IMR-90 (cell line): ENCODE measurements at regions not wholly inside any gene's neighbourhood (a gene's known extent, or its start where the extent isn't known, plus 50 kb on each side); places are given as distances from the start of the nearest gene placed in this dataset.
A peak's percentile ranks its signal among the peaks of the same experiment; 100 is the strongest.

Experiments
- ATAC-seq: fragments of 200-7000 bp; cut with Tn5 transposase; 2 replicates; pipeline ENCODE4 v1.9.1; 2020; ENCODE audit warnings: low read depth, mild to moderate bottlenecking, moderate library complexity
- BruUV-seq: library from RNA; stranded (reverse); fragments of 400-500 nt; replicated peaks from 2 replicates; lab custom pipeline; 2021; lab: Mats Ljungman, UMichigan
- CTCF ChIA-PET: fragments of 300-600 bp; formaldehyde crosslinking; extraction: SDS; loops from one replicate; lab custom pipeline; 2021; ENCODE audit warnings: antibody characterized with exemption; lab: Yijun Ruan, JAX
- POLR2A ChIA-PET: fragments of 300-600 bp; sonication (Branson Sonifier 250); formaldehyde crosslinking; loops from one replicate; lab custom pipeline; 2022; ENCODE audit warnings: antibody characterized with exemption; ENCODE audit not compliant: unreplicated experiment; lab: Charles Lee
- DNase-seq: peaks from one replicate; pipeline ENCODE4 v3.0.0; 2013
- H2AFZ ChIP-seq: replicated peaks from 2 replicates; pipeline ENCODE3; 2013; ENCODE audit warnings: low read length, mild to moderate bottlenecking; ENCODE audit not compliant: poor library complexity
- H2AK5ac ChIP-seq: 2 replicates; pipeline ENCODE4 v1.6.1; 2013; ENCODE audit warnings: low read depth, low read length, inconsistent platforms
- H2AK9ac ChIP-seq: replicated peaks from 2 replicates; pipeline ENCODE3; 2013; ENCODE audit warnings: mild to moderate bottlenecking, low read depth, low read length, moderate library complexity; ENCODE audit not compliant: poor library complexity
- H2BK120ac ChIP-seq: 2 replicates; pipeline ENCODE4 v1.6.1; 2013; ENCODE audit warnings: low read depth, low read length, inconsistent platforms
- H2BK15ac ChIP-seq: 3 replicates; pipeline ENCODE4 v1.6.1; 2013; ENCODE audit warnings: low read depth, low read length, inconsistent platforms
- H2BK20ac ChIP-seq: 2 replicates; pipeline ENCODE4 v1.6.1; 2013; ENCODE audit warnings: low read depth, mild to moderate bottlenecking, inconsistent platforms, low read length, moderate library complexity
- H2BK5ac ChIP-seq: 2 replicates; pipeline ENCODE4 v1.6.1; 2013; ENCODE audit warnings: mild to moderate bottlenecking, low read depth, low read length, inconsistent platforms; ENCODE audit not compliant: poor library complexity, severe bottlenecking
- H3K14ac ChIP-seq: replicated peaks from 2 replicates; pipeline ENCODE4 v1.6.1; 2013; ENCODE audit warnings: low read depth, low read length, inconsistent platforms
- H3K18ac ChIP-seq: 2 replicates; pipeline ENCODE4 v1.6.1; 2013; ENCODE audit warnings: low read depth, low read length, control low read depth
- H3K23ac ChIP-seq: 2 replicates; pipeline ENCODE4 v1.6.1; 2013; ENCODE audit warnings: low read depth, low read length, inconsistent platforms
- H3K27ac ChIP-seq: 2 replicates; pipeline ENCODE4 v1.5.1; 2013; ENCODE audit warnings: mild to moderate bottlenecking, control low read depth, low read length; ENCODE audit not compliant: insufficient read depth
- H3K27me3 ChIP-seq: 2 replicates; pipeline ENCODE4 v1.6.1; 2013; ENCODE audit warnings: low read length; ENCODE audit not compliant: control insufficient read depth, insufficient read depth
- H3K36me3 ChIP-seq: 2 replicates; pipeline ENCODE4 v1.6.1; 2013; ENCODE audit warnings: low read length, mixed read lengths; ENCODE audit not compliant: control insufficient read depth, insufficient read depth
- H3K4ac ChIP-seq: 2 replicates; pipeline ENCODE4 v1.6.1; 2013; ENCODE audit warnings: low read depth, low read length, inconsistent platforms
- H3K4me1 ChIP-seq: 2 replicates; pipeline ENCODE4 v1.6.1; 2013; ENCODE audit warnings: low read length, mixed read lengths; ENCODE audit not compliant: control insufficient read depth, insufficient read depth
- H3K4me2 ChIP-seq: 2 replicates; pipeline ENCODE4 v1.6.1; 2013; ENCODE audit warnings: low read depth, mild to moderate bottlenecking, control low read depth, low read length, moderate library complexity
- H3K4me3 ChIP-seq: 2 replicates; pipeline ENCODE4 v1.5.1; 2013; ENCODE audit warnings: low read depth, mild to moderate bottlenecking, control low read depth, low read length, moderate library complexity; ENCODE audit not compliant: insufficient read depth
- H3K56ac ChIP-seq: 2 replicates; pipeline ENCODE4 v1.6.1; 2013; ENCODE audit warnings: low read length, inconsistent platforms; ENCODE audit not compliant: insufficient read depth; ENCODE audit errors: extremely low read depth
- H3K79me1 ChIP-seq, 2 experiments: 2 replicates each; pipeline ENCODE4 v1.6.1; 2013; ENCODE audit warnings: low read length in 2 of 2, inconsistent platforms in 1 of 2, low read depth in 1 of 2
- H3K9ac ChIP-seq: 2 replicates; pipeline ENCODE4 v1.6.1; 2013; ENCODE audit warnings: low read depth, low read length, control low read depth
- H3K9me1 ChIP-seq: 2 replicates; pipeline ENCODE4 v1.6.1; 2013; ENCODE audit warnings: low read length, inconsistent platforms; ENCODE audit not compliant: insufficient read depth
- H3K9me3 ChIP-seq: 2 replicates; pipeline ENCODE4 v1.6.1; 2013; ENCODE audit warnings: low read length; ENCODE audit not compliant: control insufficient read depth, insufficient read depth
- H4K20me1 ChIP-seq: 2 replicates; pipeline ENCODE4 v1.6.1; 2013; ENCODE audit warnings: low read length, inconsistent platforms; ENCODE audit not compliant: insufficient read depth
- H4K5ac ChIP-seq: 2 replicates; pipeline ENCODE4 v1.6.1; 2013; ENCODE audit warnings: mild to moderate bottlenecking, low read depth, low read length, control low read depth
- H4K8ac ChIP-seq, 2 experiments: 2 replicates each; pipeline ENCODE4 v1.6.1; 2013; ENCODE audit warnings: low read depth in 2 of 2, low read length in 2 of 2, control low read depth in 1 of 2, inconsistent platforms in 1 of 2
- H4K91ac ChIP-seq: 2 replicates; pipeline ENCODE4 v1.6.1; 2013; ENCODE audit warnings: low read depth, low read length, inconsistent platforms; ENCODE audit not compliant: insufficient read depth
- CHD1 ChIP-seq: IDR thresholded peaks from 2 replicates; pipeline ENCODE4 v1.6.1; 2012; ENCODE audit warnings: low read depth, low read length, improper control_type of control experiment
- MAFK ChIP-seq: IDR thresholded peaks from 2 replicates; pipeline ENCODE4 v1.6.1; 2012; ENCODE audit warnings: low read depth, low read length, improper control_type of control experiment
- RAD21 ChIP-seq: IDR thresholded peaks from 2 replicates; pipeline ENCODE4 v1.6.1; 2012; ENCODE audit warnings: low read length, improper control_type of control experiment
- SMC3 ChIP-seq: fragments of 150-350 bp; IDR thresholded peaks from 2 replicates; pipeline ENCODE4 v1.6.1; 2016; ENCODE audit warnings: low read depth, mild to moderate bottlenecking, antibody characterized with exemption, low read length, moderate library complexity
- WGBS, 2 experiments: methylation state at CpG; one replicate each; pipeline versions ENCODE4 v1.1.5 to v1.1.7; 2013; ENCODE audit warnings: missing lambda C conversion rate in 2 of 2; ENCODE audit not compliant: insufficient read length in 1 of 2; ENCODE audit errors: extremely low coverage in 2 of 2; 5-methylcytosine and 5-hydroxymethylcytosine counted together
- dilution Hi-C: fragments of 300-500 bp; cut with HindIII; formaldehyde crosslinking; loops from one replicate; pipeline ENCODE4 v1.14.3; 2018; ENCODE audit warnings: low sequenced_read_pairs; ENCODE audit not compliant: unreplicated experiment
- in situ Hi-C: fragments of 300-500 bp; cut with MboI; formaldehyde crosslinking; loops from 3 replicates; pipeline ENCODE4 v1.14.3; 2019; ENCODE audit warnings: low sequenced_read_pairs, inconsistent platforms, mixed read lengths
- intact Hi-C: fragments of 100-400 bp; cut with micrococcal nuclease; formaldehyde crosslinking; loops from 2 replicates; pipeline ENCODE4 v1.10.0; 2022
- TF ChIP-seq, protein P1 (sequence below): conservative IDR thresholded peaks from 2 replicates; pipeline ENCODE4 v1.5.1; 2012; ENCODE audit warnings: mild to moderate bottlenecking, low read depth, low read length, improper control_type of control experiment

DNA sequence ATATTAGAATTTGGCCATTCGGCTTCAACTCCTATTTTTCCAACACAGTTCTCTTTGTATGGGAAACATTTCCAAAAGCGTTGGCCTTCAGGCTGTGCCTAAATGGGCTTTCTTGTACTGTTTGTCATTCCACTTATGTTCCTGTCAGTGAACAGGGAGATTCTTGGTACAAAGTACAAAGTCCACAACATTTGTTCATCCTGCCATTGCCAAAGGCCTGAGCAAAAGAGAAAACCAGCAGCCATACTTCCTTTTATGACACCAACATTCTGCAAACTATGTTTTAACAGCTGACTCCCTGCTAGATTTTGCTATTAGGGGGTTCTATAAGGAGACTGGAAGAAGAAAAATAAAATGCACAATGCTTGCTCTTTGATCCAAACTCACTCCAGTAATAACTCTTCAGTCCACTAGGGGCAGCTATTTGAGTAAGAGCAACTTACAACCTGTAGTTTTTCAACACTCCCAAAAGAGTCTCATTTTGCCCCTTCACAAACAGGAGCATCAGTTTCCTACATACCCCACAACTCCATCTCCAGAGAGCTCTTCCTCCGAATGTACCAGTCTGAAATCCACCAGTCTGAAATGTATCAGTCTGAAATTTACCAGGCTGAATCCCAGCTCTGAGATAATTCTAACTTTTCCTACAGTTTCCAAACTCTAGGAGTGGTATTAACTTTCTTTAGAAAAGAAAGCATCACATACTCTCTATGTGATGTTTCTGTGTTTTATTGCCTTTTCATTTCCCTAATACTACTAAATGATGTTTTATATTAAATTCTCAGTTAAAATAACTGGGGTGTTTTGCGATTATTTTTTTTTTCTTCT lies 693.8 kb downstream of the DNAH5 start:
- Histone ChIP-seq H3K4me3 (no peak overlapping the region), H4K5ac (no peak overlapping the region), H3K27me3 (no peaks in the 10 kb centered on the region), H2BK5ac (no peak overlapping the region), H3K23ac (no peak overlapping the region), H3K9ac (no peak overlapping the region), H2AK5ac (no peak overlapping the region), H3K14ac (no peak overlapping the region), H3K9me3 (no peaks in the 10 kb centered on the region), H3K36me3 (no peaks in the 10 kb centered on the region), H3K18ac (no peak overlapping the region), H3K27ac (no peak overlapping the region), H3K9me1 (no peaks in the 10 kb centered on the region), H2BK120ac (no peak overlapping the region), H3K4me2 (no peak overlapping the region), H4K8ac (no peak overlapping the region), H4K91ac (no peak overlapping the region), H3K4me1 (no peaks in the 10 kb centered on the region), H2AK9ac (no peak overlapping the region), H3K79me1 (no peaks in the 10 kb centered on the region), H3K56ac (no peak overlapping the region), H2BK20ac (no peak overlapping the region), H2BK15ac (no peak overlapping the region), H4K20me1 (no peaks in the 10 kb centered on the region), H3K4ac (no peak overlapping the region), H2AFZ (no peak overlapping the region)
- POLR2A ChIA-PET = no interaction called here
- BruUV-seq = no TSS peak
- in situ Hi-C loops (no loop called here), intact Hi-C loops (loop anchor here (2.0 kb wide), 1 partner anchor 706 kb away; no protein-coding TSS in a partner anchor), dilution Hi-C loops (no loop called here)
- peak; percentile 6 for DNase-seq
- WGBS, 2 experiments = no CpG with 5 or more reads among the region's 4 CpGs
- TF ChIP-seq MAFK (no peak), RAD21 (peak; percentile 27; the same call in 1 of the 2 replicates), SMC3 (peak; percentile 21; the same call in 1 of the 2 replicates), CHD1 (no peak)
- TF ChIP-seq, protein P1, sequence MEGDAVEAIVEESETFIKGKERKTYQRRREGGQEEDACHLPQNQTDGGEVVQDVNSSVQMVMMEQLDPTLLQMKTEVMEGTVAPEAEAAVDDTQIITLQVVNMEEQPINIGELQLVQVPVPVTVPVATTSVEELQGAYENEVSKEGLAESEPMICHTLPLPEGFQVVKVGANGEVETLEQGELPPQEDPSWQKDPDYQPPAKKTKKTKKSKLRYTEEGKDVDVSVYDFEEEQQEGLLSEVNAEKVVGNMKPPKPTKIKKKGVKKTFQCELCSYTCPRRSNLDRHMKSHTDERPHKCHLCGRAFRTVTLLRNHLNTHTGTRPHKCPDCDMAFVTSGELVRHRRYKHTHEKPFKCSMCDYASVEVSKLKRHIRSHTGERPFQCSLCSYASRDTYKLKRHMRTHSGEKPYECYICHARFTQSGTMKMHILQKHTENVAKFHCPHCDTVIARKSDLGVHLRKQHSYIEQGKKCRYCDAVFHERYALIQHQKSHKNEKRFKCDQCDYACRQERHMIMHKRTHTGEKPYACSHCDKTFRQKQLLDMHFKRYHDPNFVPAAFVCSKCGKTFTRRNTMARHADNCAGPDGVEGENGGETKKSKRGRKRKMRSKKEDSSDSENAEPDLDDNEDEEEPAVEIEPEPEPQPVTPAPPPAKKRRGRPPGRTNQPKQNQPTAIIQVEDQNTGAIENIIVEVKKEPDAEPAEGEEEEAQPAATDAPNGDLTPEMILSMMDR = peak; percentile 49
- CTCF ChIA-PET = interaction anchor here (0.8 to 2.2 kb wide), 3 partner anchors 10 to 28 kb away, joined by 3 to 5 read pairs (median 3); no protein-coding TSS in a partner anchor
- ATAC-seq = no peak
